ENCODE measurements at regions not wholly inside any gene's neighbourhood (a gene's known extent, or its start where the extent isn't known, plus 50 kb on each side); places are given as distances from the start of the nearest gene placed in this dataset.
"Not testable (repeated sequence)": the region's sequence is repeated elsewhere in the genome, so short reads cannot be mapped to it uniquely, and the experiment has no call there.

- H3K27me3 ChIP-seq: peaks cover 0 to 5% (median 0%) of the 10 kb centered on the region in 3 donors
- H3K4me1 ChIP-seq: no peaks in the 10 kb centered on the region
- no peak for TF ChIP-seq EP300 (IDR thresholded peaks at IDR 0.05)
- no peak for TF ChIP-seq POLR2A (IDR thresholded peaks at IDR 0.05)
- no peak for TF ChIP-seq CTCF (IDR thresholded peaks at IDR 0.05)
- no peak for TF ChIP-seq POLR2AphosphoS5 (IDR thresholded peaks at IDR 0.05)
- intact Hi-C loops (cut with DNase I; ENCODE audit: low total_unique reads): no loop called here
- 71 to 90% (median 81%) methylated on average over 10 of the region's 10 CpGs for WGBS, 5 donors
- peaks cover 0 to 10% (median 0%) of the 10 kb centered on the region in 4 donors for H3K9me3 ChIP-seq
- H3K36me3 ChIP-seq: no peaks in the 10 kb centered on the region
- H3K27ac ChIP-seq: no peak overlapping the region
- DNase-seq: no peak
- H3K4me3 ChIP-seq: no peak overlapping the region
These were observed 73.6 kb downstream of the OTUD1 start for GRCh38 chr10:23512355-23513058.

- H3K36me3 ChIP-seq; H3K4me3 ChIP-seq; DNase-seq; H3K27ac ChIP-seq; intact Hi-C loops (cut with DNase I; ENCODE audit: low total_unique reads); H3K9me3 ChIP-seq; H3K27me3 ChIP-seq; H3K4me1 ChIP-seq: not testable (repeated sequence)
- 67 to 82% (median 74%) methylated on average over 7 of the region's 7 CpGs for WGBS, 5 donors
These were observed 74.7 kb downstream of the OTUD1 start for GRCh38 chr10:23513621-23514020.

- Histone ChIP-seq H3K27me3 (peaks cover 0 to 5% (median 0%) of the 10 kb centered on the region in 3 donors), H3K36me3 (no peaks in the 10 kb centered on the region), H3K27ac (no peak overlapping the region), H3K4me1 (no peaks in the 10 kb centered on the region), H3K4me3 (no peak overlapping the region), H3K9me3 (peaks cover 0 to 10% (median 0%) of the 10 kb centered on the region in 4 donors)
- 57 to 74% (median 67%) methylated on average over 4 of the region's 4 CpGs for WGBS, 5 donors
- no peak for TF ChIP-seq EP300 (IDR thresholded peaks at IDR 0.05)
- no peak for TF ChIP-seq POLR2A (IDR thresholded peaks at IDR 0.05)
- TF ChIP-seq POLR2AphosphoS5 (IDR thresholded peaks at IDR 0.05): no peak
- TF ChIP-seq CTCF (IDR thresholded peaks at IDR 0.05): no peak
- DNase-seq: no peak
- intact Hi-C loops (cut with DNase I; ENCODE audit: low total_unique reads): no loop called here
These were observed 75.4 kb downstream of the OTUD1 start for GRCh38 chr10:23514321-23514720.

GRCh38 chr10:23516530-23516929 is 77.7 kb downstream of the OTUD1 start:
- intact Hi-C loops (cut with DNase I; ENCODE audit: low total_unique reads): no loop called here
- 17 to 30% (median 27%) methylated on average over 3 of the region's 3 CpGs for WGBS, 5 donors

More at GRCh38 chr10:23516530-23516929, 77.7 kb downstream of the OTUD1 start:
- peak in 2 of 7 experiments; percentile 8 to 13 for TF ChIP-seq CTCF (IDR thresholded peaks at IDR 0.05)
- TF ChIP-seq POLR2AphosphoS5 (IDR thresholded peaks at IDR 0.05): no peak
- peaks cover 0 to 5% (median 0%) of the 10 kb centered on the region in 4 donors for H3K9me3 ChIP-seq
- no peak overlapping the region for H3K27ac ChIP-seq
- H3K27me3 ChIP-seq: peaks cover 0 to 10% (median 0%) of the 10 kb centered on the region in 3 donors
- DNase-seq: peak in 1 of 2 donors; percentile 68
- H3K4me1 ChIP-seq: no peaks in the 10 kb centered on the region
- H3K4me3 ChIP-seq: no peak overlapping the region
- no peaks in the 10 kb centered on the region for H3K36me3 ChIP-seq
